Gastrocnemius medialis (tissue), 4 donors: ENCODE measurements at regions not wholly inside any gene's neighbourhood (a gene's known extent, or its start where the extent isn't known, plus 50 kb on each side); places are given as distances from the start of the nearest gene placed in this dataset.

Experiments
- ATAC-seq, 2 donors: fragments of 150-250 bp; one replicate each; pipeline ENCODE4 v1.9.1; 2016
- DNase-seq, 2 donors: peaks; one replicate each; pipeline ENCODE4 v3.0.0-alpha.2; 2019
- H3K27ac ChIP-seq, 4 donors: fragments of 200-600 bp; sonication (generic); 1 replicate in 1 of 4; 2 replicates in 3 of 4; pipeline ENCODE4 v1.5.1; 2016 to 2018; ENCODE audit warnings: mild to moderate bottlenecking in 2 of 4, moderate library complexity in 1 of 4
- H3K27me3 ChIP-seq, 3 donors: fragments of 200-600 bp; sonication (generic) in 2 of 3; 1 replicate in 1 of 3; 2 replicates in 2 of 3; pipeline versions ENCODE4 v1.5.1 to v1.6.0; 2016 to 2019; ENCODE audit warnings: mild to moderate bottlenecking in 1 of 3, moderate library complexity in 1 of 3
- H3K36me3 ChIP-seq, 2 donors: fragments of 200-600 bp; sonication (generic) in 1 of 2; one replicate each; pipeline ENCODE4 v1.5.1; 2017 to 2018
- H3K4me1 ChIP-seq, 2 donors: fragments of 200-600 bp; sonication (generic) in 1 of 2; one replicate each; pipeline ENCODE4 v1.5.1; 2016 to 2017; ENCODE audit warnings: mild to moderate bottlenecking in 2 of 2
- H3K4me3 ChIP-seq, 4 donors: fragments of 200-600 bp; sonication (generic) in 3 of 4; 1 replicate in 1 of 4; 2 replicates in 3 of 4; pipeline ENCODE4 v1.5.1; 2016 to 2019; ENCODE audit warnings: mild to moderate bottlenecking in 2 of 4
- H3K9me3 ChIP-seq, 3 donors: fragments of 200-600 bp; sonication (generic) in 2 of 3; 1 replicate in 1 of 3; 2 replicates in 2 of 3; pipeline ENCODE4 v1.5.1; 2016 to 2019
- POLR2A ChIP-seq, 2 donors: fragments of 450-650 bp; IDR thresholded peaks; one replicate each; pipeline ENCODE4 v1.6.1; 2017; ENCODE audit warnings: antibody characterized with exemption in 2 of 2, mild to moderate bottlenecking in 2 of 2, moderate library complexity in 2 of 2
- in situ Hi-C, 4 donors: fragments of 200-750 bp; cut with MboI; loops; one replicate each; pipeline versions ENCODE4 v1.15.0 to v1.8.0; 2017; ENCODE audit warnings: low sequenced_read_pairs in 4 of 4
- intact Hi-C: fragments of 100-400 bp; cut with DNase I; formaldehyde crosslinking; loops from one replicate; pipeline ENCODE4 v1.15.1; 2023; ENCODE audit warnings: low total_unique reads
- TF ChIP-seq, protein P1 (sequence below), 5 experiments: fragments of 450-650 bp in 3 of 5; fragments of 200-600 bp in 2 of 5; sonication (generic) in 2 of 5; IDR thresholded peaks in 4 of 5; conservative IDR thresholded peaks in 1 of 5; 1 replicate in 4 of 5; 2 replicates in 1 of 5; pipeline ENCODE4 v1.5.1; 2016 to 2019; ENCODE audit warnings: antibody characterized with exemption in 5 of 5, mild to moderate bottlenecking in 3 of 5, moderate library complexity in 3 of 5

- Histone ChIP-seq H3K4me3 (no peak overlapping the region), H3K27me3 (no peaks in the 10 kb centered on the region), H3K27ac (no peak overlapping the region), H3K9me3 (no peaks in the 10 kb centered on the region), H3K4me1 (no peaks in the 10 kb centered on the region), H3K36me3 (no peaks in the 10 kb centered on the region)
- in situ Hi-C loops: no loop called here
- DNase-seq: no peak
- intact Hi-C loops: no loop called here
- no peak for ATAC-seq
- TF ChIP-seq, protein P1, sequence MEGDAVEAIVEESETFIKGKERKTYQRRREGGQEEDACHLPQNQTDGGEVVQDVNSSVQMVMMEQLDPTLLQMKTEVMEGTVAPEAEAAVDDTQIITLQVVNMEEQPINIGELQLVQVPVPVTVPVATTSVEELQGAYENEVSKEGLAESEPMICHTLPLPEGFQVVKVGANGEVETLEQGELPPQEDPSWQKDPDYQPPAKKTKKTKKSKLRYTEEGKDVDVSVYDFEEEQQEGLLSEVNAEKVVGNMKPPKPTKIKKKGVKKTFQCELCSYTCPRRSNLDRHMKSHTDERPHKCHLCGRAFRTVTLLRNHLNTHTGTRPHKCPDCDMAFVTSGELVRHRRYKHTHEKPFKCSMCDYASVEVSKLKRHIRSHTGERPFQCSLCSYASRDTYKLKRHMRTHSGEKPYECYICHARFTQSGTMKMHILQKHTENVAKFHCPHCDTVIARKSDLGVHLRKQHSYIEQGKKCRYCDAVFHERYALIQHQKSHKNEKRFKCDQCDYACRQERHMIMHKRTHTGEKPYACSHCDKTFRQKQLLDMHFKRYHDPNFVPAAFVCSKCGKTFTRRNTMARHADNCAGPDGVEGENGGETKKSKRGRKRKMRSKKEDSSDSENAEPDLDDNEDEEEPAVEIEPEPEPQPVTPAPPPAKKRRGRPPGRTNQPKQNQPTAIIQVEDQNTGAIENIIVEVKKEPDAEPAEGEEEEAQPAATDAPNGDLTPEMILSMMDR (IDR thresholded peaks at IDR 0.05 in 4 of 5, conservative IDR thresholded peaks at IDR 0.05 in 1 of 5): no peak
- TF ChIP-seq POLR2A (IDR thresholded peaks at IDR 0.05): no peak
Observed at GRCh38 chr16:65268331-65268730, 146.5 kb upstream of the CDH11 start.

DNA sequence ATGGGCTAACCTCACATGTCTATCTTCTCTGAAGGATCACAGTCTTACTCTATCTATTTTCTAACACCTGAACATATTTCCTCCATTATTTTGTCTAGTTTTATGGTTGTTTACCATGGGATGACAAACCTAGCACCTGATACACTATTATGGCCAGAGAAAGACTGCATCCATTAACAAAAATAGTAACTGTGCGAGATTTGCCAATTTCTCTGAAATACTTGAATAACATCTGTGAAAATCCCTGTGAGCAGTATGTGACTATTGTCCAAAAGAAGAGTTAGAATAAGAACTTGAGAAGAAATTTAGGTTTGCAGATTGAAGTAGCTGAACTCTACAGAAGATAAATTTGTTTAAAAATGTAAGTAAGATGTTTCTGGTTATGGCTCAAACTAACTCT lies 142.0 kb upstream of the CDH11 start:
- no peaks in the 10 kb centered on the region for H3K27me3 ChIP-seq
- no peak for ATAC-seq
- intact Hi-C loops: no loop called here
- no peaks in the 10 kb centered on the region for H3K4me1 ChIP-seq
- no peak for TF ChIP-seq POLR2A (IDR thresholded peaks at IDR 0.05)
- TF ChIP-seq, protein P1 (IDR thresholded peaks at IDR 0.05 in 4 of 5, conservative IDR thresholded peaks at IDR 0.05 in 1 of 5): no peak
- no peak for DNase-seq
- no peaks in the 10 kb centered on the region for H3K36me3 ChIP-seq
- in situ Hi-C loops: no loop called here
- no peak overlapping the region for H3K27ac ChIP-seq
- H3K4me3 ChIP-seq: no peak overlapping the region
- H3K9me3 ChIP-seq: no peaks in the 10 kb centered on the region

GRCh38 chr16:65260746-65261145 lies 138.9 kb upstream of the CDH11 start:
- Histone ChIP-seq H3K9me3 (no peaks in the 10 kb centered on the region), H3K4me3 (no peak overlapping the region), H3K36me3 (no peaks in the 10 kb centered on the region), H3K27ac (no peak overlapping the region), H3K27me3 (no peaks in the 10 kb centered on the region), H3K4me1 (no peaks in the 10 kb centered on the region)
- no peak for TF ChIP-seq POLR2A (IDR thresholded peaks at IDR 0.05)
- TF ChIP-seq, protein P1 (IDR thresholded peaks at IDR 0.05 in 4 of 5, conservative IDR thresholded peaks at IDR 0.05 in 1 of 5): no peak
- intact Hi-C loops: no loop called here
- DNase-seq (no peak), ATAC-seq (no peak)
- in situ Hi-C loops: no loop called here

DNA sequence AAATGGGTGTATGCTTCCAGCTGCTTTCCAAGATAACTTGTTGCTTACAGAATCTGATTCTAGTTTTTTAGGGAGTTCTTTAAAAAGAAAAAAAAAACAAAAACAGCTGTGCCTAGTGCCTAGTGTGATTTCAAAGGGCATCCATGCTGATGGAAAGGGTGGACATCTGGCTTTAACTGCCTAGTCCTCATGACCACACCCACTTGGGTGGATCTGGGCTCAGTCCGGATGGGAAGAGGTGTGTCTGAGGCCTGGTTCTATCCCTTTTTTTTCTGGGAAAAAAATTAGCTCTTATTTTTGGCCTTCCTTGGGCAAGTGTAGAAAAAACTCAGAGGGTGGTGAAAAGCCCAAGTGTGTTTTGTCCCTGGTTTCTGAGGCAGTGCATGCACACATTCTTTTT lies 132.3 kb upstream of the CDH11 start:
- no peaks in the 10 kb centered on the region for H3K9me3 ChIP-seq
- in situ Hi-C loops (no loop called here), intact Hi-C loops (no loop called here)
- H3K36me3 ChIP-seq: no peaks in the 10 kb centered on the region
- DNase-seq (no peak), ATAC-seq (no peak)
- H3K4me3 ChIP-seq: no peak overlapping the region
- H3K27me3 ChIP-seq: no peaks in the 10 kb centered on the region
- H3K27ac ChIP-seq: no peak overlapping the region
- no peaks in the 10 kb centered on the region for H3K4me1 ChIP-seq
- TF ChIP-seq POLR2A (IDR thresholded peaks at IDR 0.05): no peak
- TF ChIP-seq, protein P1 (IDR thresholded peaks at IDR 0.05 in 4 of 5, conservative IDR thresholded peaks at IDR 0.05 in 1 of 5): no peak

DNA sequence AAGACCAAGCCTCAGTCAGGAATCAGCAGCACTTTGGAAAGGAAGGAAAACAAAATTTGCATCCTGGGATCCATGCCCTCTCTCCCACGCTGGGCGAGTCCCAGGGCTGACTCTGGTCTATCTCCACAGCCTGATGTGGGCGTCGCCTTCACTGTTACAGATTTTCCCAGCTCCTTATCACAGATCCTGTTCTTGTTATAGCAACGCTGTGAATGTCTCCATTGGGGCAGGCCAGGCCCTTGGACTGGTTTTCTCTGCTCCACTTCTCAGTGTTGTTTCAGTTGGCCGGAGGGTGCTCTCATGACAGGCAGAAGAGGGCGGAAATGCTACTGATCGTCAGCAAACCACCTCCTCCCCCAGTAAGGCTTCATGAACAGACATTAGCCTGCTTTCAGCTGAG lies 127.9 kb upstream of the CDH11 start:
- H3K36me3 ChIP-seq: no peaks in the 10 kb centered on the region
- H3K9me3 ChIP-seq: no peaks in the 10 kb centered on the region
- TF ChIP-seq, protein P1 (IDR thresholded peaks at IDR 0.05 in 4 of 5, conservative IDR thresholded peaks at IDR 0.05 in 1 of 5): no peak
- no peak for TF ChIP-seq POLR2A (IDR thresholded peaks at IDR 0.05)
- no peak overlapping the region for H3K4me3 ChIP-seq
- no peaks in the 10 kb centered on the region for H3K4me1 ChIP-seq
- H3K27me3 ChIP-seq: no peaks in the 10 kb centered on the region
- in situ Hi-C loops (no loop called here), intact Hi-C loops (no loop called here)
- H3K27ac ChIP-seq: no peak overlapping the region
- ATAC-seq (peak in 1 of 2 donors; percentile 21), DNase-seq (peak in 1 of 2 donors; percentile 11)
